ENCODE measurements at regions not wholly inside any gene's neighbourhood (a gene's known extent, or its start where the extent isn't known, plus 50 kb on each side); places are given as distances from the start of the nearest gene placed in this dataset.

GRCh38 chr1:81410351-81410750, 390.4 kb upstream of the ADGRL2 start:
- Histone ChIP-seq H3K9me3 (ENCODE audit: low read length) (no peaks in the 10 kb centered on the region), H3K4me3 (ENCODE audit: low read length) (no peak overlapping the region), H3K36me3 (ENCODE audit: insufficient read depth, low read length) (no peaks in the 10 kb centered on the region), H3K4me1 (ENCODE audit: insufficient read depth, low read length) (no peaks in the 10 kb centered on the region), H3K27me3 (ENCODE audit: insufficient read depth, low read length, poor library complexity, severe bottlenecking) (no peaks in the 10 kb centered on the region), H3K27ac (ENCODE audit: low read depth, low read length) (no peak overlapping the region)
- POLR2A ChIA-PET: no interaction called here
- no peak overlapping the region for H3K4me3 Mint-ChIP-seq
- no peaks in the 10 kb centered on the region for H3K27me3 Mint-ChIP-seq
- no peaks in the 10 kb centered on the region for H3K36me3 Mint-ChIP-seq
- no peak for DNase-seq
- H3K27ac Mint-ChIP-seq: no peak overlapping the region
- CTCF ChIA-PET: no interaction called here
- no peaks in the 10 kb centered on the region for H3K4me1 Mint-ChIP-seq
- peaks cover 0 to 30% (median 5%) of the 10 kb centered on the region in 5 donors for H3K9me3 Mint-ChIP-seq

DNA sequence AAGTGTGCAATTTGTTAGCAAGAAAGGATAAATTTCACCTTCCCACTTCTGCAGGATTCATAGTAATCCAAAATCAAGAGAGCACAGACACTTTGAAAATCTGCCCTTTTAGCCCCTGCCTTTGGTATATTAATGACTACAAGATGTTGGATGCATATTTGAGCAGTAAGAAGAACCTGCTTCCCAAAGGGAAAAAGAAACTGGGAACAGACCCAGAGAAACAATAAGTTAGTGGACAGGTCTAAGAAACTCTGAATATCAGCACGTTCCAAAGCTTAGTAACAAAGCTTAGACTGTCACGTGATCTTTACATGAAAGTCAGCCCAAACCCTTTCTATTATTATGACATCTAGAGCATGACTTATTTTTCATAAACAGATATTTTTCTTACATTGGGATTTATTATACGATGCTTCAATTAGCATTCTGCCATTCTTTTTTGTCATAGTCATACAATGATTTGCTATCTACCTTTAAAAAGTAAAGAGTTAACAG, 390.9 kb upstream of the ADGRL2 start:
- H3K27me3 Mint-ChIP-seq: no peaks in the 10 kb centered on the region
- no peak overlapping the region for H3K4me3 Mint-ChIP-seq
- H3K36me3 ChIP-seq (ENCODE audit: insufficient read depth, low read length): no peaks in the 10 kb centered on the region
- H3K4me3 ChIP-seq (ENCODE audit: low read length): no peak overlapping the region
- no peaks in the 10 kb centered on the region for H3K9me3 ChIP-seq (ENCODE audit: low read length)
- CTCF ChIA-PET: no interaction called here
- POLR2A ChIA-PET: no interaction called here
- H3K27me3 ChIP-seq (ENCODE audit: insufficient read depth, low read length, poor library complexity, severe bottlenecking): no peaks in the 10 kb centered on the region
- no peaks in the 10 kb centered on the region for H3K36me3 Mint-ChIP-seq
- H3K4me1 ChIP-seq (ENCODE audit: insufficient read depth, low read length): no peaks in the 10 kb centered on the region
- no peaks in the 10 kb centered on the region for H3K4me1 Mint-ChIP-seq
- H3K27ac Mint-ChIP-seq: no peak overlapping the region
- H3K27ac ChIP-seq (ENCODE audit: low read depth, low read length): no peak overlapping the region
- DNase-seq: no peak
- H3K9me3 Mint-ChIP-seq: peaks cover 0 to 27% (median 4%) of the 10 kb centered on the region in 5 donors

DNA sequence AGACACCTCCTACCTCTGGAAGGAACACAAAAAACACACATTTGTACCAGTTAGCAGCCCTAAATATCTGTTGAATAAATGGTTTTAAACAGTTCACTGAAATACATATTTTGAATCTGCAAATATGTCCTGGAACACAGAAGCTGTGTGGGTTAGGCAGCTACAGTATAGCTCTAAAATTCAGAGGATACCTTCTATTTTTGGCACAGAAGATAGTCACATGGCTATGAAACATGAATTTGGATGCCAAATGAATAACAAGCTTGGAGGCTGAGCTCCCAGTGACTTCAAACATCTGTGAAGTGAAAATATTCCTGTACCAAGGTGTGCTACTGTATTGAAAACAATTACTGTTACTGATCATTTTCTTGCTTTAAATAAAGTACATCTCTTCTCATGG, 391.5 kb upstream of the ADGRL2 start:
- H3K27ac ChIP-seq (ENCODE audit: low read depth, low read length): no peak overlapping the region
- H3K36me3 ChIP-seq (ENCODE audit: insufficient read depth, low read length): no peaks in the 10 kb centered on the region
- H3K4me1 ChIP-seq (ENCODE audit: insufficient read depth, low read length): no peaks in the 10 kb centered on the region
- no peak overlapping the region for H3K4me3 Mint-ChIP-seq
- CTCF ChIA-PET: no interaction called here
- no peak overlapping the region for H3K4me3 ChIP-seq (ENCODE audit: low read length)
- DNase-seq: no peak
- H3K9me3 ChIP-seq (ENCODE audit: low read length): no peaks in the 10 kb centered on the region
- no peaks in the 10 kb centered on the region for H3K36me3 Mint-ChIP-seq
- POLR2A ChIA-PET: no interaction called here
- peaks cover 0 to 21% (median 4%) of the 10 kb centered on the region in 5 donors for H3K9me3 Mint-ChIP-seq
- H3K27me3 ChIP-seq (ENCODE audit: insufficient read depth, low read length, poor library complexity, severe bottlenecking): no peaks in the 10 kb centered on the region
- H3K4me1 Mint-ChIP-seq: no peaks in the 10 kb centered on the region
- no peaks in the 10 kb centered on the region for H3K27me3 Mint-ChIP-seq
- H3K27ac Mint-ChIP-seq: no peak overlapping the region

DNA sequence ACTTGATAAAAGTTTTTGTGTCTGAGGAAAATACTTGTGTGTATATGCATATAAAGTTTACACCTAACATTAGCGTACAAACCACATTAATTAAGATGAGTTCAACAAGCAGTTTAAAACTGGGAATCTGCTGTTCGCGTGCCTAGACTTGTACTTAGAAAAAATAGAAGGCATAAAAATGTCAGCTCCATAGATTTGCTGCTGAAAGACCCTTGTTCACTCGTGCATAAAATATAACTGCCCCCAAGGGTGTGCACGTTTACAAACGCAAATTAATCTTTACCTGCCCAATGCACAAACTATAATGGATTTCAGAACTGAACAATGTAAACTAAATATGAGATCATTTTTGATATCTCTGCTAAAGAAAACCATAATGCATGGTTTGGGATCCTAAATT, 392.3 kb upstream of the ADGRL2 start:
- no peak overlapping the region for H3K27ac Mint-ChIP-seq

GRCh38 chr1:81407000-81407821, 393.5 kb upstream of the ADGRL2 start:
- Mint-ChIP-seq H3K36me3 (no peaks in the 10 kb centered on the region), H3K9me3 (peaks cover 0 to 12% (median 4%) of the 10 kb centered on the region in 5 donors), H3K4me1 (no peaks in the 10 kb centered on the region), H3K27me3 (no peaks in the 10 kb centered on the region), H3K27ac (peak overlapping the region in 1 of 8 donors; percentile 26), H3K4me3 (no peak overlapping the region)
- H3K9me3 ChIP-seq (ENCODE audit: low read length): no peaks in the 10 kb centered on the region
- no peak for DNase-seq
- H3K4me3 ChIP-seq (ENCODE audit: low read length): no peak overlapping the region
- ChIA-PET POLR2A (no interaction called here), CTCF (no interaction called here)
- no peaks in the 10 kb centered on the region for H3K4me1 ChIP-seq (ENCODE audit: insufficient read depth, low read length)
- no peak overlapping the region for H3K27ac ChIP-seq (ENCODE audit: low read depth, low read length)
- H3K27me3 ChIP-seq (ENCODE audit: insufficient read depth, low read length, poor library complexity, severe bottlenecking): no peaks in the 10 kb centered on the region
- no peaks in the 10 kb centered on the region for H3K36me3 ChIP-seq (ENCODE audit: insufficient read depth, low read length)

More for the DNA sequence above, 392.3 kb upstream of the ADGRL2 start:
- ChIA-PET POLR2A (no interaction called here), CTCF (no interaction called here)
- H3K27me3 Mint-ChIP-seq: no peaks in the 10 kb centered on the region
- no peaks in the 10 kb centered on the region for H3K36me3 ChIP-seq (ENCODE audit: insufficient read depth, low read length)
- no peak for DNase-seq
- H3K4me1 Mint-ChIP-seq: no peaks in the 10 kb centered on the region
- H3K4me3 ChIP-seq (ENCODE audit: low read length): no peak overlapping the region
- no peak overlapping the region for H3K4me3 Mint-ChIP-seq
- no peak overlapping the region for H3K27ac ChIP-seq (ENCODE audit: low read depth, low read length)
- no peaks in the 10 kb centered on the region for H3K36me3 Mint-ChIP-seq
- peaks cover 0 to 13% (median 4%) of the 10 kb centered on the region in 5 donors for H3K9me3 Mint-ChIP-seq
- no peaks in the 10 kb centered on the region for H3K9me3 ChIP-seq (ENCODE audit: low read length)
- no peaks in the 10 kb centered on the region for H3K27me3 ChIP-seq (ENCODE audit: insufficient read depth, low read length, poor library complexity, severe bottlenecking)
- H3K4me1 ChIP-seq (ENCODE audit: insufficient read depth, low read length): no peaks in the 10 kb centered on the region

DNA sequence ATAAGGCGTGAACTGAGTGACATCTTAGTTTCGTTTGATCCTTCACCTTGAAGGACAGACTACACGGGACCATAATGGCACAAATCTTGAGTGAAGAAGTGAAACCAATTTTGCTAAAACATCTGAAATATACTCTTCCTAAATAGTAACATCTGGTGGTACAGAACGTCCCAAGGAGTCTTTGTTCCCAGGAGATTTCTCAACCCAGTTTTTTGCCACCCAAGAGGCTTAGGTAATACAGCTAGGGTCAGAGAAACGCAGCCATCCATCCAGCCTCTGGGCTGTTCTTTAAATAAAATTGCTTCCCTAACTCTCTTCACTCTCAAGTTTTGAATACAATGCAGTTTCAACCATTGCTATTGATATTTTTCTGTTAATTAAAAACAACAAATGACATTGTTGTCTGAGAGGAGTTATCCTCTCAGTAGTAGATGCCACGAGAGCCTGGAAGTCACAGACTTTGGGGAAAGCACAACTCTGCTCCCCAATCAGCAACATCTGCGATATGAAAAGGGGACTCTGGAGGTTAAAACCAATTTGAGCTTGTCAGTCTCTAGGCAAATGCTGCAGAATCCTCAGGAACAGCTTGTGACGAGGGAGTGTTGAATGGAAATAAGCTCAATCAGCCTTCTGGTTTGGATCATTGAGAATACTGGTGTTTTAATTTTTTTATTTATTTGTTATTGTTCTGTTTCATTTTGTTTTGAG, 394.3 kb upstream of the ADGRL2 start:
- H3K4me1 ChIP-seq (ENCODE audit: insufficient read depth, low read length): no peaks in the 10 kb centered on the region
- DNase-seq: no peak
- H3K36me3 ChIP-seq (ENCODE audit: insufficient read depth, low read length): no peaks in the 10 kb centered on the region
- H3K4me3 Mint-ChIP-seq: no peak overlapping the region
- H3K4me3 ChIP-seq (ENCODE audit: low read length): no peak overlapping the region
- H3K4me1 Mint-ChIP-seq: no peaks in the 10 kb centered on the region
- no peaks in the 10 kb centered on the region for H3K27me3 ChIP-seq (ENCODE audit: insufficient read depth, low read length, poor library complexity, severe bottlenecking)
- ChIA-PET POLR2A (no interaction called here), CTCF (no interaction called here)
- no peaks in the 10 kb centered on the region for H3K36me3 Mint-ChIP-seq
- H3K27me3 Mint-ChIP-seq: no peaks in the 10 kb centered on the region
- peaks cover 0 to 20% (median 9%) of the 10 kb centered on the region in 5 donors for H3K9me3 Mint-ChIP-seq
- H3K27ac ChIP-seq (ENCODE audit: low read depth, low read length): no peak overlapping the region
- H3K27ac Mint-ChIP-seq: no peak overlapping the region
- H3K9me3 ChIP-seq (ENCODE audit: low read length): no peaks in the 10 kb centered on the region

DNA sequence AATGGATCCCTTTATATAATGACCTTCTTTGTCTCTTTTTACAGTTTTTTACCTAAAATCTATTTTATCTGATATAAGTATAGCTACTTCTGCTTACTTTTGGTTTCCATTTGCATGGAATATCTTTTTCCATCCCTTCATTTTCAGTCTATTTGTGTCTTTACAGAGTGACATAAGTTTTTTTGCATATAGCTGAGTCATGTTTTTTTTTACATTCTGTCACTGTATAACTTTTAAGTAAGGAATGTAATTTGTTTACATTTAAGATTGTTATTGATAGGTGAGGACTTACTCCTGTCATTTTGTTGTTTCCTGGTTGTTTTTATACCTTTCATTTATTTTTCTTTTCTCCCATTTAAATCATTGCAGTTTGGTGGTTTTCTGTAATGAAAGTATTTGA, 402.7 kb upstream of the ADGRL2 start:
- Mint-ChIP-seq H3K9me3 (peaks cover 5 to 36% (median 17%) of the 10 kb centered on the region in 5 donors), H3K27ac (no peak overlapping the region), H3K36me3 (no peaks in the 10 kb centered on the region), H3K4me3 (no peak overlapping the region), H3K4me1 (no peaks in the 10 kb centered on the region), H3K27me3 (no peaks in the 10 kb centered on the region)
- CTCF ChIA-PET: no interaction called here
- Histone ChIP-seq H3K4me1 (ENCODE audit: insufficient read depth, low read length) (no peaks in the 10 kb centered on the region), H3K27me3 (ENCODE audit: insufficient read depth, low read length, poor library complexity, severe bottlenecking) (no peaks in the 10 kb centered on the region), H3K4me3 (ENCODE audit: low read length) (no peak overlapping the region), H3K9me3 (ENCODE audit: low read length) (peaks cover 8% of the 10 kb centered on the region), H3K36me3 (ENCODE audit: insufficient read depth, low read length) (no peaks in the 10 kb centered on the region), H3K27ac (ENCODE audit: low read depth, low read length) (no peak overlapping the region)
- DNase-seq: no peak
- POLR2A ChIA-PET: no interaction called here

GRCh38 chr1:81392526-81393226, 408.1 kb upstream of the ADGRL2 start:
- Histone ChIP-seq H3K4me1 (ENCODE audit: insufficient read depth, low read length) (no peaks in the 10 kb centered on the region), H3K27me3 (ENCODE audit: insufficient read depth, low read length, poor library complexity, severe bottlenecking) (no peaks in the 10 kb centered on the region), H3K27ac (ENCODE audit: low read depth, low read length) (no peak overlapping the region), H3K9me3 (ENCODE audit: low read length) (no peaks in the 10 kb centered on the region), H3K4me3 (ENCODE audit: low read length) (no peak overlapping the region), H3K36me3 (ENCODE audit: insufficient read depth, low read length) (no peaks in the 10 kb centered on the region)
- no peak for DNase-seq
- ChIA-PET POLR2A (no interaction called here), CTCF (interaction anchor here (0.7 kb wide), 1 partner anchor 133 kb away, joined by 3 read pairs; no protein-coding TSS in a partner anchor)
- no peak overlapping the region for H3K27ac Mint-ChIP-seq
- H3K27me3 Mint-ChIP-seq: no peaks in the 10 kb centered on the region
- no peak overlapping the region for H3K4me3 Mint-ChIP-seq
- H3K4me1 Mint-ChIP-seq: no peaks in the 10 kb centered on the region
- no peaks in the 10 kb centered on the region for H3K36me3 Mint-ChIP-seq
- peaks cover 0 to 25% (median 9%) of the 10 kb centered on the region in 5 donors for H3K9me3 Mint-ChIP-seq
